Loucy (cell line): ENCODE measurements at regions not wholly inside any gene's neighbourhood (a gene's known extent, or its start where the extent isn't known, plus 50 kb on each side); places are given as distances from the start of the nearest gene placed in this dataset.

Experiments used
- H2AFZ ChIP-seq: fragments of 200-600 bp; sonication (generic); 2 replicates; pipeline ENCODE4 v1.6.0; 2016; ENCODE audit warnings: antibody characterized with exemption, mild to moderate bottlenecking, low read length, moderate library complexity
- H3F3A ChIP-seq: fragments of 200-600 bp; 2 replicates; pipeline ENCODE4 v1.6.0; 2016; ENCODE audit warnings: antibody characterized with exemption, low read depth, mild to moderate bottlenecking
- H3K27me3 ChIP-seq: fragments of 200-600 bp; sonication (generic); 2 replicates; pipeline ENCODE4 v1.6.1; 2014; ENCODE audit warnings: low read length, mild to moderate bottlenecking; ENCODE audit not compliant: insufficient read depth, poor library complexity, severe bottlenecking
- H3K36me3 ChIP-seq: fragments of 200-600 bp; sonication (generic); 2 replicates; pipeline ENCODE4 v1.6.1; 2016; ENCODE audit warnings: low read length; ENCODE audit not compliant: insufficient read depth
- H3K4me1 ChIP-seq: fragments of 200-600 bp; sonication (generic); 2 replicates; pipeline ENCODE4 v1.5.1; 2014; ENCODE audit warnings: low read length, mild to moderate bottlenecking; ENCODE audit not compliant: insufficient read depth, poor library complexity, severe bottlenecking
- H3K4me2 ChIP-seq: fragments of 200-600 bp; sonication (generic); 2 replicates; pipeline ENCODE4 v1.6.0; 2014; ENCODE audit warnings: antibody characterized with exemption, low read length, low read depth, mild to moderate bottlenecking; ENCODE audit not compliant: poor library complexity, severe bottlenecking
- H3K4me3 ChIP-seq: fragments of 200-600 bp; sonication (generic); 2 replicates; pipeline ENCODE4 v1.5.1; 2014; ENCODE audit warnings: low read length, mild to moderate bottlenecking, mixed read lengths; ENCODE audit not compliant: poor library complexity, severe bottlenecking
- H3K79me2 ChIP-seq: fragments of 200-600 bp; sonication (generic); 2 replicates; pipeline ENCODE4 v1.6.1; 2014; ENCODE audit warnings: low read length; ENCODE audit not compliant: insufficient read depth
- H3K9ac ChIP-seq: fragments of 200-600 bp; sonication (generic); 2 replicates; pipeline ENCODE4 v1.6.0; 2014; ENCODE audit warnings: mild to moderate bottlenecking, low read depth, low read length, moderate library complexity; ENCODE audit not compliant: poor library complexity, severe bottlenecking
- H3K9me2 ChIP-seq: fragments of 200-600 bp; sonication (generic); replicated peaks from 2 replicates; pipeline ENCODE4 v1.6.1; 2016; ENCODE audit warnings: low read depth, low read length, mixed read lengths
- H3K9me3 ChIP-seq: fragments of 200-600 bp; sonication (generic); 2 replicates; pipeline ENCODE4 v1.6.1; 2014; ENCODE audit warnings: mild to moderate bottlenecking, antibody characterized with exemption, low read length, low read depth; ENCODE audit not compliant: insufficient read depth
- H4K20me1 ChIP-seq: fragments of 200-600 bp; sonication (generic); 2 replicates; pipeline ENCODE4 v1.6.0; 2014; ENCODE audit warnings: antibody characterized with exemption, low read length, mild to moderate bottlenecking; ENCODE audit not compliant: insufficient read depth, poor library complexity, severe bottlenecking
- EZH2phosphoT487 ChIP-seq: fragments of 200-600 bp; IDR thresholded peaks from 2 replicates; pipeline ENCODE4 v1.6.1; 2018; ENCODE audit warnings: antibody characterized with exemption, mild to moderate bottlenecking, moderate library complexity, borderline replicate concordance
- TF ChIP-seq, protein P1 (sequence below): fragments of 200-600 bp; sonication (generic); conservative IDR thresholded peaks from 2 replicates; pipeline ENCODE4 v1.5.1; 2014; ENCODE audit warnings: mild to moderate bottlenecking, antibody characterized with exemption, low read length

DNA sequence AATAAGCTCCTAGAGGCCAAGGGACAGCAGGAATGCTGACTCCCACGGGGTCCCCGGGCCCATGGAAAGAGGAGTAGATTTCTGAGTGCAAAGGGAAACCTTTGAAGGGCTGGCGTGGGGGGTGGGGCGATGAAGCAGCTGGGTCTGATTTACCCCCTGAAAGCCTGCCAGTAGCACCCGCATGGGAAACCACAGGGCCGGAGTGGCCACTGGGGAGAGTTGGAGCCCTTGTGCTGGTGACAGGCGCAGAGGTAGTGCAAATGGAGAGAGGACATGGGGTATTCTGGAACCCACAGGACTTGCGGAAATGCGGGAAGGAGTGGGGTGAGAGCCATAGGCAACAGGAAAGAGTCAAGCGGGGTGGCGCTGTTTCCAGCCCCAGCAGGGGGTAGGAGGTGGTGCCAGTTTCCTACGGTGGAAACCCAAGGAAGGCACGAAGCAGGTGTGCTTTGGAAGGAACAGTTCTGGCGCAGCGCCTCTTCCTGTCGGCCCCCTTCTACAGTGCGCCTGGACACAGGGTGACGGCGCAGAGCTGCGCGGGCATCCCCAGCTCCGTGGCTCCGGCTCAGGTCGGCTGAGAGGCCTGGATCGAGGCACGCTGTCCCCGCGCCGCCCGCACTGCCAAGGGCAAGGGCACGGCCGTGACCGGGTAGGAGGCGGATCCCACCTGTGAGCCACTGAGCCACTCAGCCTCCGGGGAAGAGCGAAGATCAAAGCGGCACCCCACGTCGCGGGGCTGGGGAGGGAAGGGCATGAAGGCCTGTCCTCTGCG is 149.0 kb upstream of the GLI2 start:
- no peak overlapping the region for H3K4me2 ChIP-seq
- no peaks in the 10 kb centered on the region for H3K4me1 ChIP-seq
- no peak overlapping the region for H3K4me3 ChIP-seq
- no peaks in the 10 kb centered on the region for H3K27me3 ChIP-seq
- H3K36me3 ChIP-seq: no peaks in the 10 kb centered on the region
- no peaks in the 10 kb centered on the region for H3K9me2 ChIP-seq
- H2AFZ ChIP-seq: no peak overlapping the region
- TF ChIP-seq, protein P1, sequence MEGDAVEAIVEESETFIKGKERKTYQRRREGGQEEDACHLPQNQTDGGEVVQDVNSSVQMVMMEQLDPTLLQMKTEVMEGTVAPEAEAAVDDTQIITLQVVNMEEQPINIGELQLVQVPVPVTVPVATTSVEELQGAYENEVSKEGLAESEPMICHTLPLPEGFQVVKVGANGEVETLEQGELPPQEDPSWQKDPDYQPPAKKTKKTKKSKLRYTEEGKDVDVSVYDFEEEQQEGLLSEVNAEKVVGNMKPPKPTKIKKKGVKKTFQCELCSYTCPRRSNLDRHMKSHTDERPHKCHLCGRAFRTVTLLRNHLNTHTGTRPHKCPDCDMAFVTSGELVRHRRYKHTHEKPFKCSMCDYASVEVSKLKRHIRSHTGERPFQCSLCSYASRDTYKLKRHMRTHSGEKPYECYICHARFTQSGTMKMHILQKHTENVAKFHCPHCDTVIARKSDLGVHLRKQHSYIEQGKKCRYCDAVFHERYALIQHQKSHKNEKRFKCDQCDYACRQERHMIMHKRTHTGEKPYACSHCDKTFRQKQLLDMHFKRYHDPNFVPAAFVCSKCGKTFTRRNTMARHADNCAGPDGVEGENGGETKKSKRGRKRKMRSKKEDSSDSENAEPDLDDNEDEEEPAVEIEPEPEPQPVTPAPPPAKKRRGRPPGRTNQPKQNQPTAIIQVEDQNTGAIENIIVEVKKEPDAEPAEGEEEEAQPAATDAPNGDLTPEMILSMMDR: no peak
- TF ChIP-seq EZH2phosphoT487: no peak
- no peaks in the 10 kb centered on the region for H3F3A ChIP-seq
- no peaks in the 10 kb centered on the region for H3K79me2 ChIP-seq
- no peak overlapping the region for H3K9ac ChIP-seq
- H4K20me1 ChIP-seq: no peaks in the 10 kb centered on the region
- H3K9me3 ChIP-seq: no peaks in the 10 kb centered on the region

DNA sequence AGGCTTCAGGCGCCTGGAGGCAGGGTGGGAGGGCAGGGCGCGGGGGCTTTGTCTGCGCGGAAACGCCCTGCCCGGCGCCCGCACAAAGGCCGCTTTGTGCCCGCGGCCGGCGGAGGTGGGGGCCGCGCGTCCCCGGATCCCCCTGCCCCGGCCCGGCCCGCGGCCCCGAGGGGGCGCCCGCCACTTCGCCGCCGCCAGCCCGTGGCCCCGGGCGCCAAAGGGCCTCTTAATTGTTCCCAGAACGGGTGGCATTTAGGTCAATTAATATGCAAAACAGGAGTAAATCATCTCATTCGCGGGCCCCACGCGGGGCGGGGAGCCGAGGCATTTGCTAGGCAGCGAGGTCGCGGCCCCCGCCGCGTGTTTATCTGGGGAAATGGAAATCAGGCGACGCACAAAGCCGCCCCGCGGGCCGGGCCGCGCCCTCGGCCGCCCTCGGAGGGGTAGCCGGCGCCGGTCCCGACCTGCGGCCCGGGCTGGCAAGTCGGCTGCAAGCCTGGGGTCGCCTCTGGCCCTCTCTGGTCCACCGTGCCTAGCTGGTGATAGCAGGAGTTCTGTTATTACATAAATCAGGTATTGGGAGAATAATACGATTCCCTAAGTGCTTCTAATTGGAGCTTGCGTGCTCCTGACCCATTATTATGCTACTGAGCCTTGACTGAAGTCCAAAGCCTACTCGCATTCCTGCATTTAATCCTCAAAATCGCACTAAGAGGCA is 148.2 kb upstream of the GLI2 start:
- no peaks in the 10 kb centered on the region for H3K79me2 ChIP-seq
- H4K20me1 ChIP-seq: no peaks in the 10 kb centered on the region
- no peaks in the 10 kb centered on the region for H3K4me1 ChIP-seq
- no peak overlapping the region for H3K4me2 ChIP-seq
- H3K27me3 ChIP-seq: no peaks in the 10 kb centered on the region
- H3K36me3 ChIP-seq: no peaks in the 10 kb centered on the region
- H3K9ac ChIP-seq: no peak overlapping the region
- no peak for TF ChIP-seq EZH2phosphoT487
- TF ChIP-seq, protein P1: no peak
- H3K9me3 ChIP-seq: no peaks in the 10 kb centered on the region
- no peak overlapping the region for H2AFZ ChIP-seq
- no peak overlapping the region for H3K4me3 ChIP-seq
- H3K9me2 ChIP-seq: no peaks in the 10 kb centered on the region
- no peaks in the 10 kb centered on the region for H3F3A ChIP-seq

DNA sequence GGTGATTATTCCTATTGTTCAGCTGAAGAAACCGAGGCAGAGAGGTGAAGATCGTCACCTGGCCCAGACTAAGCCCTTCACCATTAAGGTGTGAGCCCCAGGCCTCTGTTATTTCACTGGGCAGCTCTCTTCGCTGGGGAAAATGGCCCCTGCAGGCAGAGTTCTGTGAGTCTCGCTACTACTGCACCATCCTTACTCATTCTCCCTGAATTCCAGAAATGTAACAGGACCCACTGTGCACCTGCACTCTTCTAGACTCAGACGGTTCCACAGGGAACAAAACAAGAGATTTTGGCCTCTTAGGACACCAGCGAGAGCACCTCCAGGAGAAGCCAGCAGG is 147.7 kb upstream of the GLI2 start:
- H3K36me3 ChIP-seq: no peaks in the 10 kb centered on the region
- H3K9me3 ChIP-seq: no peaks in the 10 kb centered on the region
- no peaks in the 10 kb centered on the region for H3K9me2 ChIP-seq
- H3K4me2 ChIP-seq: no peak overlapping the region
- no peaks in the 10 kb centered on the region for H3K27me3 ChIP-seq
- no peak overlapping the region for H2AFZ ChIP-seq
- no peaks in the 10 kb centered on the region for H3K4me1 ChIP-seq
- TF ChIP-seq EZH2phosphoT487: no peak
- TF ChIP-seq, protein P1: no peak
- no peaks in the 10 kb centered on the region for H3F3A ChIP-seq
- H3K79me2 ChIP-seq: no peaks in the 10 kb centered on the region
- no peak overlapping the region for H3K4me3 ChIP-seq
- H4K20me1 ChIP-seq: no peaks in the 10 kb centered on the region
- no peak overlapping the region for H3K9ac ChIP-seq
